22Rv1 (cell line): ENCODE measurements at regions not wholly inside any gene's neighbourhood (a gene's known extent, or its start where the extent isn't known, plus 50 kb on each side); places are given as distances from the start of the nearest gene placed in this dataset.

Experiments
- H3K27ac ChIP-seq: fragments of 450-650 bp; 2 replicates; pipeline ENCODE4 v1.5.1; 2017
- CTCF ChIP-seq: fragments of 450-650 bp; IDR thresholded peaks from 2 replicates; pipeline ENCODE4 v1.5.1; 2017; ENCODE audit warnings: mild to moderate bottlenecking
- ZFX ChIP-seq: fragments of 450-650 bp; IDR thresholded peaks from 2 replicates; pipeline ENCODE4 v1.6.1; 2017; ENCODE audit warnings: antibody characterized with exemption, borderline replicate concordance

DNA sequence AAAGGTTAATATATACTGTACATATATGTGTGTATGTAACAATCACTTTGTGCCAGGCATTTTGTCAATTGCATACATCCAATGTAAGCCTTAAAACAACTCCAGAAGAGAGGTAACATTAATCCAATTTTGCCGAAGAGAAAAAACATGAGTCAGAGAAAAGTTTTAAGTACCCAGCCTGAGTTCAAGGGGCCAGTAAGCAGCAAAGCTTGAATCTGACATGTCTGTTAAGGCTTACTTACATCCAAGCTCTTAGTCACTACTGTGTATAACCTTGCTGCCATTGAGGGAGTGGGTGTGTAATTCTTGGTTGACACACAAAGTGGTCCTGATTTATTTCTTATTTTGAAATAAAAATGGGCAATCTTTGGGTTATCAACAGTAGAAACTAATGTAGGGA is 360.4 kb upstream of the LYPLAL1 start:
- TF ChIP-seq ZFX: no peak
- TF ChIP-seq CTCF: no peak
- no peak overlapping the region for H3K27ac ChIP-seq

- TF ChIP-seq ZFX (no peak), CTCF (no peak)
Measured at GRCh38 chr1:218815076-218815475, 358.6 kb upstream of the LYPLAL1 start.

DNA sequence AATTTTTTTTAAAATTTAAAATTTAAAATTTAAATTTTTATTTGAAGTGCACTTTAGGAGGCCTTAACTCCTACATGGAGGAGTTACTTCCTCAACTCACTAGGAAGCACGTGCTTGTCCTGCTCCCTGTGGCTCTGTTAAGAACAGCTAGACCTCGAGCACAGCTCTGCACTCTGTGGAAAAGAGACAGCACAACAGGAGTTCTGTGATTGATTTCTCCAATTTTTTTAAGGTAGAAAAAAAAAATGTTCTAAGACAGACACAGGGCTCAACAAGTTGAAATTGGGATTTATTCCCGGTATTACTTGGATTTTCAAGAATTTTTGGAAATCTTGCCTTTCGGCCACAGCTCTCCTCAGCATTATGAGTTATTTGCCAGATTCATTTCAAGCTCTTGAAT is 356.6 kb upstream of the LYPLAL1 start:
- TF ChIP-seq ZFX: no peak
- no peak for TF ChIP-seq CTCF
- no peak overlapping the region for H3K27ac ChIP-seq

More at GRCh38 chr1:218815076-218815475, 358.6 kb upstream of the LYPLAL1 start:
- no peak overlapping the region for H3K27ac ChIP-seq

DNA sequence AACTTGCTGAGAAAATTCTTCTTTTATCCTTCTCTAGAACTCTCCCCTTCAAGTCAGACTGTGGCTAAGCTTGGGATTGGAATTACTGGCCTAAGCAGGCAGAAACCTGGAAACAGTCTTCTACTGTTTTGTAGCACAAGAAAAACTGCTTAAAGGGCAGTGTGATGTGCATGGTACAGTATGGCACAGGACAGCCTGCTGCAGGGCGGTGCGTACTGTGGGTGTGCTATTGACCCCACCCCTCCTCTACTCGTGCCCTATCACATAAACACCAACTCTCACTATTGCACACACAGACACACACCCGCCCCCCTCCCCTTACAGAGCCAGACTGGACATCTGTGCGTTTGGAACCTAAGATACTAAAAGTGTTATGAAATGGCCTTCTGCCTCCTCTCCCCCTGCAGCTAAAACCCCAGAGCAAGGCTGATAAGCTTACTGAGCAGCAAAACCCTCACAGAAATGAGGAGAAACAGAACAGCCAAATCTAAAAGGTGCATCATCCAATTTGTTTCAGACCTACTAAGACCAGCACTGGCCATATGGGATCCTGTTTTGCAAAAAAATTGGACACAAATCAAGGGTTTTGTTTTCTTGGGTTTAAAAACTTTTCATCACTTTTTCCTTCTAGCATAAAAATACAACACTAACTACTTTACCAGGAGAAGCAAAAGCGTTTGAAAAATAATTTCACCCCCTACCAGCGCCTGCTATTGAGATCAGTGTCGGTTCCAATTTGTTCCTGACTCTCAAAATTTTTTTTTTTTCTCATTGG is 355.8 kb upstream of the LYPLAL1 start:
- H3K27ac ChIP-seq: no peak overlapping the region
- TF ChIP-seq CTCF (no peak), ZFX (no peak)

DNA sequence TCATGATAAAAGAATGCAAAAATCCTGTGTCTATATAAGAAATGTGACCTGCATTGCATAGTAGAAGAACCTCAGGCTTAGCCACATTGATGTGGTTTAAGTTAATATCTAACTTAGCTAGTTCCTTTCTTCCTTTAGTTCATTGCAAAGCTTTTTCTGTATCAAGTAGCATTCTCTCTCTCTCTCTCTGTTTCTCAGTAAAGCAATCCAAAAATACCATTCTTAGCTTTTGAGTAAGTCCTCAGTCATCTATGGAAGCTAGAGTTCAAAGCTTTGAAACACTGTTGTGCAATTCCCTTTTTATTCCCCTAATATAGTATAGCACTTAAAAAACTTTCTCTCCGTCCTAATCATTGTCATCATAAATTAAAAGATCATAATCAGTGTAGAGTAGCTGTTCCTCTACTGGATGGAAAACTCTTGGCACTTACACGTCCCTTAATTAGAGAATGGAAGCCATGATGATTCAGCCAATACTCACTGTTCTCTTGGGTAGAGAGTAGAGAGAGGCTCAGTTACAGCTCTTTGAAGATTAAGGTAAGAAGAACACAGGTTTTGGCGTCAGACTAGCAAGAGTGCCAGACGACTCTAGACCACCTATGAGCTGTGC is 350.3 kb upstream of the LYPLAL1 start:
- H3K27ac ChIP-seq: no peak overlapping the region
- TF ChIP-seq CTCF: no peak
- TF ChIP-seq ZFX: no peak

DNA sequence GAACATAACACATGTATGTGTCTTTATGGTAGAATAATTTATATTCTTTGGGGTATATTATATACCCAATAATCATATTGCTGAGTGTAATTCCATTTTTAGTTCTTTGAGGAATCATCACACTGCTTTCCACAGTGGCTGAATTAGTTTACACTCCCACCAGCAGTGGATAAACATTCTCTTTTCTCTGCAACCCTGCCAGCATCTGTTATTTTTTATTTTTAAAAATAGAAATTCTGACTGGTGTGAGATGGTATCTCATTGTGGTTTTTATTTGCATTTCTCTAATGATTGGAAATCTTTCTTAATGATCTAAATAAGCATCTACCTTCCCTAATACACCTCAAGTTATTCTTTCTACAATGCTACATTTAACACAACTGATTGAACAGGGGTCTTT is 346.2 kb upstream of the LYPLAL1 start:
- no peak overlapping the region for H3K27ac ChIP-seq
- TF ChIP-seq ZFX (no peak), CTCF (no peak)

- no peak overlapping the region for H3K27ac ChIP-seq
- TF ChIP-seq CTCF (no peak), ZFX (no peak)
Measured at GRCh38 chr1:218828125-218828650, 345.5 kb upstream of the LYPLAL1 start.
